SK-N-DZ (cell line): ENCODE measurements at regions not wholly inside any gene's neighbourhood (a gene's known extent, or its start where the extent isn't known, plus 50 kb on each side); places are given as distances from the start of the nearest gene placed in this dataset.
"Not testable (repeated sequence)": the region's sequence is repeated elsewhere in the genome, so short reads cannot be mapped to it uniquely, and the experiment has no call there.

Source experiments
- DNase-seq: peaks from one replicate; pipeline ENCODE4 v3.0.0-alpha.2; 2015; ENCODE audit warnings: low spot score

DNA sequence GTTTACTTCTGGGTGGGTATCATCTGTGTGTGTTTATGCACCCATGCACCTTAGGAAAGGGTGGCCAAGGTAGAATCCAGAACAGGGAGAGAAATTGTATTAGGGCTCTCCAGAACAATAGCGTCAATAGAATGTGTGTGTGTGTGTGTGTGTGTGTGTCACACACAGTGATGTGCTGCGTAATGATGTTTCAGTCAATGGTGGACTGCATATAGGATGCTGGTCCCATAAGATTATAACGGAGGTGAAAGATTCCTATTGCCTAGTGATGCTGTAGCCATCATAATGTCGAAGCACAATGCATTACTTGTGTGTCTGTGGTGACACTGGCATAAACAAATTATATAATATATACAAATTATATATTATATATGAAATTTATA, 69.3 kb upstream of the PRR23C start:
- DNase-seq, result no peak

DNA sequence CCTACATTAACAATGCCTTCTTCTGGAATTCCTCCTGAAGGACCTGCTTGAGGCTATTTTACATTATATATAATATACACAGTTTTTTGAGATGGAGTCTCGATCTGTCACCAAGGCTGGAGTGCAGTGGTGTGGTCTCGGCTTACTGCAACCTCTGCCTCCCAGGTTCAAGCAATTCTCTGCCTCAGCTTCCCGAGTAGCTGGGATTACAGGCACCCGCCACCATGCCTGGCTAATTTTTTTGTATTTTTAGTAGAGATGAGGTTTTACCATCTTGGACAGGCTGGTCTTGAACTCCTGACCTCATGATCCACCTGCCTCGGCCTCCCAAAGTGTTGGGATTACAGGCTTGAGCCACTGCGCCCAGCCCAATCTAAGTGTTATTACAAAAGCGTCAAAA, 71.9 kb upstream of the PRR23C start:
- not testable (repeated sequence) for DNase-seq

DNA sequence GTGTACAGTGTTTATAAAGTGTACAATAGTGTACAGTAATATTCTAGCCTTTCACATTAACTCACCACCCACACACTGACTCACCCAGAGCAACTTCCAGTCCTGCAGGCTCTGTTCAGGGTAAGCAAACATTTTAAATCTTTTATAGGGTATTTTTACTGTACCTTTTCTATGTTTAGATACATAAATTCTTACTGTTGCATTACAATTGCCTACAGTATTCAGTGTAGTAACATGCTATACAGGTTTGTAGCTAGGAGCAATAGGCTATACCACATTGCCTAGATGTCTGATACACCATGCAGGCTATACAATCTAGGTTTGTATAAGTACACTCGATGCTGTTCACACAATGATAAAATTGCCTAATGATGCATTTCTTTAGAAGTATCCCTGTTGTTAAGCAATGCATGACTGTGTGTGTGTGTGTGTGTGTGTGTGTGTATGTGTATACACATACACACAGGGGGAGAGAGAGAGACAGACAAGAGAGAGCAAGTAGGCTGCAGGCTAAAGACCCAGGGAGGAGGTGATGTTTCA, 72.5 kb upstream of the PRR23C start:
- DNase-seq, result no peak

DNA sequence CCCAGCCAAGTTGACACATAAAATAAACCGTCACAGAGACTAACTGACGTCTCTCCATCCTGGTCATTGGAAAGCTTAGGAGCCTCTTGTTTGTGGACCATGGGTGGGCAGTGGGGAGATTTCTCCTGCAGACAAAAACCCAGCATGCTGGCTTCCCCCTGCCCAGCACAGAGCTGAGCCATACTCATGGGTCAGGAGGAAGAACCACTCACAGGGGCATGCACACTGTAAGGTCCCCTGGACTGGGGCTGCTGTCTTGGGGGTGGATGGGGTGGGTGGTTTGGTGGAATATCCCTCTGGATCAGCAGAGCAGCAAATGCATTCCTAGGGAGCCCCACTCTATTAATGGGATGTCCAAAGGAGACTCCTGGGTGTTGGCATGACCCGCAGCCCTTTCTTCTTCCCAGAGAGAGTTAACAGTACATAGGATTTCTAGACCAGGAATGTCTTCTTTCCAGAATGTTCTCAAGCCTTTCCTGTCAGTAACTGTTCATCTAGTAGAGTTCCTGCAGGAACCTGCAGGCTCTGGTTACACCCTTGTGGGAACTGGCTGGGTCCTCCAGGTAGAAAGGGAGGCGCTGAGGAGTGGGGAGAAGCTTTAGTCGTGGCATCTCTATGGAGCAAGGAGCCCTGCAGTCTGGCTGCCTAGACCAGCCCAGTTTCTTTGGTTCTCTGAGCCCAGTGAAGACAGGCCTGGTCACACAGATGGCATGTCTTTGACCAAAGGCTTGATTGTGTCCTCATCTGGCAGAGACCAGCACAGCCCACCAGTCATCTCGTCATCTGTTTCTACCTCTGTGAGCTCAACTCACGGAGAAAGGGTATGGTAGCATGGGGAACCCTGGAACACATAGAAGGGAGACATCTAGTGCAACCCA, 73.4 kb upstream of the PRR23C start:
- DNase-seq, result no peak

GRCh38 chr3:139118835-139119234, 74.1 kb upstream of the PRR23C start:
- DNase-seq, result no peak

DNA sequence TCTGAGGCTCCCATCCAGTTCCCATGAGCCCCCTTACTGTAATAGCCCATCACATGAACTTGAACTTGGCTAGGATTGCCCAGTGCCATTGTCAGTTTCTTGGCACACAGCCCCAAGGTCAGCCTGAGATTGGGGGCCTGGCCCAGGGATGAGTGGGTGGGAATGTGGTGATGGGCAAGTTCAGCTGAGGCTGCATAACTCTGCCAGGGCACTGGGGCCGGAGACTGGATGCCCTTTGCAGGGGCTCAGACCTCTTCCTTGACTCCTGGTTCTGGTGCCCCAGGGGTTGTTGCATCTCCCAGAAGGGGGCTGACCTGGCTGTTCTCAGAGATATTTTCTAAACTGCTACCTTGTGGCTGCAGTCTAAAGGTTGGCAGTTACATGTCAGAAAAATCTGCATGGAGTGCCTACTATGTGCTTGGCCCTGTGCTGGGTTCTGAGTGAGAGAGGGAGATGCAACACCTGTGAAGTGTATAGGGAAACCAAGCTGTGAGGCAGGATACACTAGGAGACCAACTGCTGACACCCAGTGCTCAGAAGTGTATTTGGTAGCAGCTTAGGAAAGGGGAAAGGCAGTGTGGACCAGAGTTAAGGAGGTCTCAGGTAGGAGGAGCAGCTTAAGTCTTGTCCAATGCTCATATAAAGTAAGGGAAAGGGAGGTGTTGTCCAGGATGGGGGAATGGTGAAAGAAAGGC, 74.8 kb upstream of the PRR23C start:
- no peak for DNase-seq

DNA sequence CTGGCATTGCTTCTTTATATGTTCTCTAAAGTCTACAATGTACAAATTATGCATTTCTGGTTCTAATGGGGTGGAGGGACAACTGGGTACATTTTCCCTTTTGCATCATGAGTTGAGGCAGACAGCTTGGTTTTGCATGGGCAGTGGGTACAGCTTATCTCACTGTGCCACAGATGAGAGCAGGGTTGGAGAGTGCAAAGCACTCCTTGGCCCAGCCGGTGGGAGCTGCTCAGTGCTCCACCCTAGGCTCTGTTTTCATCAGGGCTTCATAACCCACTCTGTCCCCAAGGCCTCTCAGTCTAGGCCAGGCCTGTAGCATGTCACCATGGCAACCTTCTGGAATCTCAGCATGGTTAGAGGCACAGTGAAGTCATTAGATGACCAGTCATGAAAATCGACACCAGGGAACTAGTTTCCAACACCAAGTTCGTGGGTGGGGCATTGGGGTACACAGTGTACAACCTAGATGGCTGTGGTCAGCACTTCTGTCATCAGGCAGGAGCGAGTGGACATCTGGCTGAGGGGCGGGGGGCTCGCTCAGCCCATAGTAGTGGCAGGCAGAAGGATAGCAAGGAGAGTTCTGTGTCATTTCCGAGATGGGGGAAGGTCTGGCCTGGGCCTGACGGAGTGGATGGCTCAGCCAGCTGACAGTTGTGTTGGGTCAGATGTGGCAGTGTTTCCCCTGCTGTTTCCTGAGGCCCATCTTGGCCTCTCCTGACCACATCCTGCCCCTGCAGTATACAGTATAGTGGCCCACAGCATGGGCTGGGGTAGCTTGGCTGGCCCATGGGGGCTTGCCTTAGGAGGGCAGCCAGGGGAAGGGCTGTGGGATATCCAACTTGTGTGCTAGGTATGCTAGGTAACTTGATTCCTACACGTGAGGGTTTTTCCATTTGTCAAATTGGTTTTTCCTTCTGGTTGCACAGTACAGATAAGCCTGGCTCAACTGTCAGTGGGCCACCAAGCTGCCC, 75.7 kb upstream of the PRR23C start:
- DNase-seq, result no peak

DNA sequence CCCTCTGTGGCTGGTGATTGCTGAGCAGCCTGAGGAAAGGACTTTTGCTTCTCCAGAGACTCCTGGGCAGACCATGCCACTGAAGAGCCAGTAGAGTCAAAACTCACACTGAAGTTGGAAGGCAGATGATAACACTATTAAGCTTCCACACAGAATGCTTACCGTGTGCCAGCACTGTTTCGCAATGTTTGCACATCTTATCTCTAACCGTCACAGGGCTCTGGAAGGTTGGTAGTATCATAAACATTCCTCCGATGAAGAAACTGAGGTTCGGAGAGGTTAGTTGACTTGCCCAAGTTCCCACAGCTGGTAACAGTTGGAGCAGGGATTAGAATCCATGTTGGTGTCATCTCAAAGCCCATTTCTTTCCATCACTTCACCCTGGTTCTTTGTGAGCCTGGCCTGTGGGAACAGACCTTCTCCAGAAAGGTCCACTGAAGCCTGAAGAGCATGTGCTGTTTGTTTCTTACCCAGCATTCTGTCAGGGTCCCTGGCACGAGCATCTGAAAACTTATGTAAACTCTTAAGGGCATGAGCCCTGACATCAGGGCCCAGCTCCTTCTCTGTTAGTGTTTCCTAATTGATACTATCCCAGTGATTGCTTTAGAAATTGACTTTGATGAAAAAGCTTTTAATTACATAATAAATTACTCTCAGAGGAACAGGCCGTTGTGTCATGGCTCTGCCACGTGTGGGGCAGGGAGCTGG, 77.0 kb upstream of the PRR23C start:
- no peak for DNase-seq

GRCh38 chr3:139122221-139122581, 77.5 kb upstream of the PRR23C start:
- DNase-seq, result no peak

DNA sequence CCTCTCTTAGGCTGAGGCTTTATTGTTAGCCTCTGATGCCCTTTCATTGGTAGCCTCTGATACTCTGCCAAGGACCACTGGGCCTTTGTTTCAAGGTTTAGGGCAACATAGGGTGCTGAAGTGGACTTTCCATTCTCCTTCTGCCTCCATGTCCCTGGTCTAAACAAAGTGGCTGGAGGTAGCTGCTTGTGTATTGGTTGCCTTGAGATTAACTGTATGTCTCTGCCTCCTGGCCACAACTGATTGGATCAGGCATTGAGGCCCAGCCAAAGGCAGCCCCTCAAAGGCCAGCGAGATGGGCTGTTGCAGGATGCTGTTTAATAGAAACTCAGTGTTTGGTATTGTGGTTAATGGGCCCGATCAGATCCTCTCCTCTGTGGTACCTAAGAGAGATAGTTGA, 77.9 kb upstream of the PRR23C start:
- DNase-seq, result no peak

DNA sequence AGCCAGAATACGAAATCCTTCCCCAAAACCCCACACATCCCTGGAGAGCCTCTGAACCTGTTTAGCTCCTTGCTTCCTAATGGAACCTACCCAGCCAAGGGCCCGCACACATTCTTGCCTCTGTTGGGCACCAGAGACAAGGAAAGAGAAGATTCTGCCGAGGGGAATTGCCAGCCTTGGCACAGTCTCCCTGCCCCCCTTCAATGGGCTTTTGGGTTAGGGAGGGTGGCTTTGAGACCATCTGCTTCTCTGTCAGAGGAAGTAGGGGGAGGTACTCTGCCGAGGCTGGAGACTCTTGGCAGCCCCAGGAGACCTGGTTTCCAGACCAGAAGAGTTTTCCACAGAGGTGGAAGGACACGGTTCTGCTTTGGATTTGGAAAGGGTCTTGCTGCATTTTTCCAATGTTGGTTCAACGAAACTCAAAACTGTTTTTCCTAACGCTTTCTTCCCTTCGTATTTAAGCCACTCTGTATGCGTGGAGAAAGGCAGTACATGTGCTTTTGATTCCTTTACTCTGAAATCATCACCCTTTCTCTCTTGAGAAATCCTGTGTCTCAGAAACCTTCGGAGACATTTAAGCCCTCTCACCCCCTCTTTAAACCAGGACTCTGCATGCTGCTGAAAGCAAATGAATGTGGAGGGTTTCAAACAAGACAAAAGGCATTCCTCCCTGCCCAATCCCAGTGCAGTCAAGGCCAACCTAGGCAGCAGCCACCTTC, 78.8 kb upstream of the PRR23C start:
- DNase-seq, result no peak

- no peak for DNase-seq
Observed at GRCh38 chr3:139124197-139124596, 79.5 kb upstream of the PRR23C start.

- no peak for DNase-seq
Observed at GRCh38 chr3:139127101-139127500, 82.4 kb upstream of the PRR23C start.

DNA sequence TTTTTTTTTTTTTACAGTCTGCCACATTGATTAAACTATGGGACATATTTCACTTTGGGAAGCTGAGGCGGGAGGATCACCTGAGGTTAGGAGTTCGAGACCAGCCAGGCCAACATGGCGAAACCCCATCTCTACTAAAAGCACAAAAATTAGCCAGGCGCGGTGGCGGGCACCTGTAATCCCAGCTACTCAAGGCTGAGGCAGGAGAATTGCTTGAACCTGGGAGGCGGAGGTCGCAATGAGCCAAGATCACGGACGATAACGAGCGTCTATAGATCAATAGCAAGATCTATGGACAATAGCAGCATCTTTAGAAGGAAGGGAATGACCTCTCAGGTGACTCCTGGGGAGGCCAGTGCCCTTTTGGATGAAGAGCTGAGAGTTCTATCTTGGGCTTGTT, 82.9 kb upstream of the PRR23C start:
- not testable (repeated sequence) for DNase-seq

DNA sequence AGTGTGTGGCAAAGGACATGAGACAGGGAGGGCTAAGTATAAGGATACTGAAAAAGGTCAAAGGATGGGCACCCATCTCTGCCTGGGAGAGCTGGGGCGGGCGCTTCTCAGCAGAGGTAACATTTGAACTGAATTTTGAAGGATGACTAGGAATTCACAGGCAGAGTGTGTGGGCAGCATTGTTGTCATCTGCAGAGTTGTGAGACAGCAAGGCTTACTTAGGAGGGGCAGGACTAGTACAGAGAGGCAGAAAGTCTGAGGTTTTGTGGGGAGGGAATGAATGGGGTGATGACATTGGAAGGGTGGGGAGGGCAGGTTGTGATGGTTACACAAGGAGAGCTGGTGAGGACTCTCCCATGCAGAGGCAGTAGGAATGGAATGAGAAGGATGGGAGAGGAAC, 84.1 kb upstream of the PRR23C start:
- no peak for DNase-seq

- DNase-seq, result no peak
Observed at GRCh38 chr3:139129892-139130291, 85.2 kb upstream of the PRR23C start.

DNA sequence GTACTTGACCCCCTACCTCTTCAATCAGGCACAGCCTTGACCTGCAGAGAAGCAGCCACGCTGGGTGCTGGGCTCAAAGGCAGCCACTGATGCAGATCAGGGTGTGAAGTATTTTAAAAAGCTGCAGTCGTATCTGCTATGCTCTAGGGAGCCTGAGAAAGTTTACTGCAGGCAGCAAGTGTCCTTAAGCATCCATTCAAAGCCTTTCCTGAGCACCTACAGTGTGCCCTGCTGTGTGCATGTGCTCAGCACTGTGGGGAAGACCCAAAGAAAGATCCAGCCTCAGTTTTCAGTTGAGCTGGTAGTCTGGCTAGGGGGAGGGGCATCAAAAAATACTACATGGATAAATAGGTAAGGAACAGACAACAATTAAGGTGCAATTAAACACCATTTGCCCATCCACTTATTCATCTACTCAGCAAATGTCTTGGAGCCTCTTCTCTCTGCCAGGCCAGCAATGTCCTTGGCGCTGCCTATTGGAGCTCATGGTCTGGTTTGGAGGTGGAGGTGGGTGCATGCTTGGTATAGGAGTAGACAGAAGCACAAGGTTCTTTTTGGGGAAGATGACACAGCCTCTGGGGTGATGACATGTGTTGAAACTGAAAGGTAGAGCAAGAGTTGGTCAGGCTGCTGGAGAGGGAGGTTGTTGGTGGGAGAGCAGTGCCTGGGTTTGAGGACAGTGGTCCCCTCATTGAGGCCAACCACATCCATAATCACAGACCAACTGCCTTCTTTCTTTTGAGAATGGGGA, 85.9 kb upstream of the PRR23C start:
- no peak for DNase-seq

DNA sequence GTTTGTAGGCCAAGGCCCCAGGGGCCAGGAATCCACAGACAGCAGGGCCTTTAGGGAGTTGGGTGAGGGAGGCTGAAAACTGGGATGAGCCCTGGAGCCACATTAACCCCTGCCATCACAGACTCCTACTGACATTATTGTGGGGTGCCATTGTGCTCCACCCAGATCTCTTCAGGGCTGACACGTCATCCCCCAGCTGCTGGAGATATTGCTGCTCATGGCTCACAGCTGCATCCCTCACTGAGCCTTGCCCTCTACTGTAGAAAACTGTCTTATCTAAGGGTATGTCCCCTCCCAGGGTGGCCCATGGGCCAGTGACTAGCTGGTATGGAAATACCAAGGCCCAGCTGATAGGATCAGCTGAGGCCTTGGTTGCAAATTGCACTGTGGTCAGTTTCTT, 87.3 kb upstream of the PRR23C start:
- DNase-seq, result no peak

DNA sequence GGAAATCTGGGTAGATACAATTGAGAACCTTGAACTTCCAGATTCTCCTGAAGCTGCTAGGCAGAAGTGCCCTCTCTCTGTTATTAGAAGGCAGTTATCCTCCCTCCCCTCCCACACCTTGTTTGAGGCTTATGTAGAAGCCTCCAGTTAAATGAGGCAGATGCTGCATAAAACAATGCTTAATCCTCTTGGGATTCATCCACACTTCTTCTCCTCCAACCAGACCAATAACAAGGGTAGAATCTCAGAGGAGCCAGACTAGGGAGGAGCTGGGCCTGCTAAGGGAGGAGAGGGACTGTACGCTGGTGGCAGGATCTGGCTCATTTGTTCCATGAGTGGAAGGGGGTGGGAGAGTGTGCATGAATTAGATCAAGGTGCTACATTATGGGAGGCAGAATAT, 88.3 kb upstream of the PRR23C start:
- DNase-seq, result no peak
